MM.1S (cell line): ENCODE measurements at regions not wholly inside any gene's neighbourhood (a gene's known extent, or its start where the extent isn't known, plus 50 kb on each side); places are given as distances from the start of the nearest gene placed in this dataset.

Source experiments
- EZH2 ChIP-seq: fragments of 300-600 bp; sonication (generic); optimal IDR thresholded peaks from 2 replicates; pipeline ENCODE3; 2017; ENCODE audit warnings: low read depth, mild to moderate bottlenecking, antibody characterized with exemption, low read length, mixed read lengths
- TF ChIP-seq, protein P1 (sequence below): fragments of 300-600 bp; sonication (generic); IDR thresholded peaks from 2 replicates; pipeline ENCODE4 v1.5.1; 2016; ENCODE audit warnings: antibody characterized with exemption, low read length, mixed read lengths

DNA sequence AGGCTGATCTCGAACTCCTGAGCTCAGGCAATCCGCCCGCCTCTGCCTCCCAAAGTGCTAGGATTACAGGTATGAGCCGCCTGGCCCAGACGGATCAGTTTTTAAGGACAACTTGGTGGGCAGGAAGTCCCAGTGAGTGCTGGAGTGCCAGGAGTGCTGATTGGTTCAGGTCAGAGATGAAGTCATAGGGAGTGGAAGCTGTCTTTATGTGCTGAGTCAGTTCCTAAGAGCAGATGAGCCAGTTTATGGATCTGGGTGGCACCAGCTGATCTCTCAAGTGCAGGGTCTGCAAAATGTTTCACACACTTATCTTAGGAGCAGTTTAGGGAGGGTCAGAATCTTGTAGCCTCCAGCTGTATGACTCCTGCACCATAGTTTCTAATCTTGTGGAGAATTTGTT lies 292.1 kb upstream of the ELAVL2 start:
- no peak for TF ChIP-seq EZH2
- TF ChIP-seq, protein P1, sequence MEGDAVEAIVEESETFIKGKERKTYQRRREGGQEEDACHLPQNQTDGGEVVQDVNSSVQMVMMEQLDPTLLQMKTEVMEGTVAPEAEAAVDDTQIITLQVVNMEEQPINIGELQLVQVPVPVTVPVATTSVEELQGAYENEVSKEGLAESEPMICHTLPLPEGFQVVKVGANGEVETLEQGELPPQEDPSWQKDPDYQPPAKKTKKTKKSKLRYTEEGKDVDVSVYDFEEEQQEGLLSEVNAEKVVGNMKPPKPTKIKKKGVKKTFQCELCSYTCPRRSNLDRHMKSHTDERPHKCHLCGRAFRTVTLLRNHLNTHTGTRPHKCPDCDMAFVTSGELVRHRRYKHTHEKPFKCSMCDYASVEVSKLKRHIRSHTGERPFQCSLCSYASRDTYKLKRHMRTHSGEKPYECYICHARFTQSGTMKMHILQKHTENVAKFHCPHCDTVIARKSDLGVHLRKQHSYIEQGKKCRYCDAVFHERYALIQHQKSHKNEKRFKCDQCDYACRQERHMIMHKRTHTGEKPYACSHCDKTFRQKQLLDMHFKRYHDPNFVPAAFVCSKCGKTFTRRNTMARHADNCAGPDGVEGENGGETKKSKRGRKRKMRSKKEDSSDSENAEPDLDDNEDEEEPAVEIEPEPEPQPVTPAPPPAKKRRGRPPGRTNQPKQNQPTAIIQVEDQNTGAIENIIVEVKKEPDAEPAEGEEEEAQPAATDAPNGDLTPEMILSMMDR: no peak
